HEK293T (cell line): ENCODE measurements at regions not wholly inside any gene's neighbourhood (a gene's known extent, or its start where the extent isn't known, plus 50 kb on each side); places are given as distances from the start of the nearest gene placed in this dataset.

Experiments used
- HDGF ChIP-seq: fragments of 450-650 bp; IDR thresholded peaks from 2 replicates; pipeline ENCODE4 v1.6.1; 2017; ENCODE audit warnings: antibody characterized with exemption, borderline replicate concordance
- L3MBTL2 ChIP-seq: fragments of 450-650 bp; conservative IDR thresholded peaks from 2 replicates; pipeline ENCODE4 v1.6.1; 2016; ENCODE audit warnings: mild to moderate bottlenecking
- SP1 ChIP-seq: fragments of 450-650 bp; IDR thresholded peaks from 2 replicates; pipeline ENCODE4 v1.6.1; 2017

DNA sequence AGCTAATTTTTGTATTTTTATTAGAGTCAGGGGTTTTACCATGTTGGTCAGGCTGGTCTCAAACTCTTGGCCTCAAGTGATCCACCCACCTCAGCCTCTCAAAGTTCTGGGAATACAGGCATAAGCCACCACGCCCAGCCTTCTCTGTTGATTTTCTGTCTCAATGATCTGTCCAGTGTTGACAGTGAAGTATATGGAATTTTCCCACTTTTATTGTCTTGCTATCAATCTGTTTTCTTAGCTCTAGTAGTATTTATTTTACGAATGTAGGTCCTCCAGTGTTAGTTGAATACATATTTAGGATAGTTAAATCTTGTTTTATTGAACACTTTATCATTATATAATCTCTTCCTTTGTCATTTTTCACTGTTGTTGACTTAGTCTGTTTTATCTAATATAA is 1603.9 kb downstream of the ADGRL3 start:
- TF ChIP-seq HDGF (no peak), SP1 (no peak), L3MBTL2 (no peak)
